HG03571 (cell line): ENCODE measurements at regions not wholly inside any gene's neighbourhood (a gene's known extent, or its start where the extent isn't known, plus 50 kb on each side); places are given as distances from the start of the nearest gene placed in this dataset.
"Not testable (repeated sequence)": the region's sequence is repeated elsewhere in the genome, so short reads cannot be mapped to it uniquely, and the experiment has no call there.

ENCODE experiments used
- ATAC-seq: cut with Tn5 transposase; IDR thresholded peaks from one replicate; pipeline ENCODE4 v1.9.1; 2021; ENCODE audit not compliant: unreplicated experiment

- ATAC-seq: no peak
Observed at GRCh38 chr4:105023668-105024055, 123.0 kb upstream of the TET2 start.

GRCh38 chr4:105025263-105026017, 121.2 kb upstream of the TET2 start:
- no peak for ATAC-seq

GRCh38 chr4:105036991-105037390, 109.7 kb upstream of the TET2 start:
- no peak for ATAC-seq

GRCh38 chr4:105042451-105042850, 104.2 kb upstream of the TET2 start:
- no peak for ATAC-seq

- ATAC-seq: no peak
Observed at GRCh38 chr4:105050896-105051295, 95.8 kb upstream of the TET2 start.

- ATAC-seq: no peak
Observed at GRCh38 chr4:105057370-105058105, 89.1 kb upstream of the TET2 start.

- ATAC-seq: no peak
Observed at GRCh38 chr4:105058177-105058812, 88.4 kb upstream of the TET2 start.

GRCh38 chr4:105059337-105059736, 87.3 kb upstream of the TET2 start:
- peak; percentile 24 for ATAC-seq

GRCh38 chr4:105060628-105061027, 86.0 kb upstream of the TET2 start:
- peak; percentile 92 for ATAC-seq

- ATAC-seq: peak; percentile 19
Observed at GRCh38 chr4:105061136-105061696, 85.5 kb upstream of the TET2 start.

GRCh38 chr4:105061731-105062130, 84.9 kb upstream of the TET2 start:
- ATAC-seq: no peak

GRCh38 chr4:105066401-105066800, 80.3 kb upstream of the TET2 start:
- ATAC-seq: no peak

- ATAC-seq: no peak
Observed at GRCh38 chr4:105067431-105067830, 79.2 kb upstream of the TET2 start.

- no peak for ATAC-seq
Observed at GRCh38 chr4:105067946-105068345, 78.7 kb upstream of the TET2 start.

GRCh38 chr4:105068516-105068915, 78.2 kb upstream of the TET2 start:
- no peak for ATAC-seq

- not testable (repeated sequence) for ATAC-seq
Observed at GRCh38 chr4:105072095-105072494, 74.6 kb upstream of the TET2 start.

- no peak for ATAC-seq
Observed at GRCh38 chr4:105074097-105074496, 72.6 kb upstream of the TET2 start.

- no peak for ATAC-seq
Observed at GRCh38 chr4:105075045-105075444, 71.6 kb upstream of the TET2 start.

GRCh38 chr4:105088110-105088879, 58.4 kb upstream of the TET2 start:
- ATAC-seq: no peak

GRCh38 chr4:105092356-105092755, 54.3 kb upstream of the TET2 start:
- ATAC-seq: no peak

GRCh38 chr4:105092768-105093167, 53.9 kb upstream of the TET2 start:
- ATAC-seq: no peak
